DOHH2 (cell line): ENCODE measurements at regions not wholly inside any gene's neighbourhood (a gene's known extent, or its start where the extent isn't known, plus 50 kb on each side); places are given as distances from the start of the nearest gene placed in this dataset.

Experiments
- EZH2phosphoT487 ChIP-seq: fragments of 200-600 bp; sonication (generic); IDR thresholded peaks from 2 replicates; pipeline ENCODE4 v1.6.1; 2017; ENCODE audit warnings: borderline replicate concordance, mild to moderate bottlenecking, antibody characterized with exemption, low read length, moderate library complexity, mixed read lengths
- TF ChIP-seq, protein P1 (sequence below): fragments of 200-600 bp; sonication (generic); IDR thresholded peaks from one replicate; pipeline ENCODE4 v1.5.1; 2014; ENCODE audit warnings: antibody characterized with exemption, mild to moderate bottlenecking, low read depth, low read length; ENCODE audit not compliant: poor library complexity, severe bottlenecking

DNA sequence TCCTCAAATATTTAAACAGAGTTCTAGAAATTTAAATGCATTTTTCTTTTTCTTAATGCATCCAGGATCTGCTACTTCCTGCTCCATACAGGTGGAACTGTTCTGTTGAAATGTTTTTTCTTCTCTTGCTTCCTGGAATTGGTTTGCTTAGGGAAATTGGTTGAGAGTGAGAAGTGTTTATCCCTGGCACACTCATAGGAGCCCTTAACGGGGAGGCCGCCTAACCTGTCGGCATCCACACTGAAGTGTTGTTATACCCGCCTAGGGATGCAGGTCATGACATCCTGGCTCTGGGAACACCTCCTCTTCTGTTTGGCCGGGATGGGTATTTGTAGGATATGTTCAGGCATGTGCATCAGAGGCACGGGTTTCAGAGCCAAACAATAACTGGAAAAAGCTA is 239.7 kb downstream of the GADD45G start:
- no peak for TF ChIP-seq EZH2phosphoT487
- TF ChIP-seq, protein P1, sequence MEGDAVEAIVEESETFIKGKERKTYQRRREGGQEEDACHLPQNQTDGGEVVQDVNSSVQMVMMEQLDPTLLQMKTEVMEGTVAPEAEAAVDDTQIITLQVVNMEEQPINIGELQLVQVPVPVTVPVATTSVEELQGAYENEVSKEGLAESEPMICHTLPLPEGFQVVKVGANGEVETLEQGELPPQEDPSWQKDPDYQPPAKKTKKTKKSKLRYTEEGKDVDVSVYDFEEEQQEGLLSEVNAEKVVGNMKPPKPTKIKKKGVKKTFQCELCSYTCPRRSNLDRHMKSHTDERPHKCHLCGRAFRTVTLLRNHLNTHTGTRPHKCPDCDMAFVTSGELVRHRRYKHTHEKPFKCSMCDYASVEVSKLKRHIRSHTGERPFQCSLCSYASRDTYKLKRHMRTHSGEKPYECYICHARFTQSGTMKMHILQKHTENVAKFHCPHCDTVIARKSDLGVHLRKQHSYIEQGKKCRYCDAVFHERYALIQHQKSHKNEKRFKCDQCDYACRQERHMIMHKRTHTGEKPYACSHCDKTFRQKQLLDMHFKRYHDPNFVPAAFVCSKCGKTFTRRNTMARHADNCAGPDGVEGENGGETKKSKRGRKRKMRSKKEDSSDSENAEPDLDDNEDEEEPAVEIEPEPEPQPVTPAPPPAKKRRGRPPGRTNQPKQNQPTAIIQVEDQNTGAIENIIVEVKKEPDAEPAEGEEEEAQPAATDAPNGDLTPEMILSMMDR, result no peak
